Kidney tubule cell (primary cell): ENCODE measurements at regions not wholly inside any gene's neighbourhood (a gene's known extent, or its start where the extent isn't known, plus 50 kb on each side); places are given as distances from the start of the nearest gene placed in this dataset.

Experiments
- DNase-seq: peaks from one replicate; pipeline ENCODE4 v3.0.0-alpha.2; 2018; ENCODE audit warnings: low spot score

GRCh38 chr5:31098811-31099210, 94.7 kb upstream of the CDH6 start:
- no peak for DNase-seq

DNA sequence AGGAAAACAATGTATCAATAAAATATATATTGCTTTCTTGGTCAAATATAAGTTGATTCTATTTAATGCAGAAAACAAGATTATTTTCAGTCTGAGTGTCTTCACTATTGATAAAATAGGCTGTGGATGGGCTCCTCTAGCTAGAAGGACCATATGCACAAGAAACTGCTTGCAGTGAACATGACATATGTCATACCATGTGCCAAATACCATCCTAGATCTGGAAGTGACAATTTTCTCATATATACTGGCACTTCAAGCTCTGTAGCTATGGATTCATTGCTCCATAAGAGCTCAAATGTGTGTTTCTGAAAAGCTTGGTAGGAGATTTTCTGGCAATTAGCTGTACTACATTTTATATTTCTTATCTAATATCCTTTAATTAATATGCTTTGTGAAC, 95.6 kb upstream of the CDH6 start:
- DNase-seq: no peak

DNA sequence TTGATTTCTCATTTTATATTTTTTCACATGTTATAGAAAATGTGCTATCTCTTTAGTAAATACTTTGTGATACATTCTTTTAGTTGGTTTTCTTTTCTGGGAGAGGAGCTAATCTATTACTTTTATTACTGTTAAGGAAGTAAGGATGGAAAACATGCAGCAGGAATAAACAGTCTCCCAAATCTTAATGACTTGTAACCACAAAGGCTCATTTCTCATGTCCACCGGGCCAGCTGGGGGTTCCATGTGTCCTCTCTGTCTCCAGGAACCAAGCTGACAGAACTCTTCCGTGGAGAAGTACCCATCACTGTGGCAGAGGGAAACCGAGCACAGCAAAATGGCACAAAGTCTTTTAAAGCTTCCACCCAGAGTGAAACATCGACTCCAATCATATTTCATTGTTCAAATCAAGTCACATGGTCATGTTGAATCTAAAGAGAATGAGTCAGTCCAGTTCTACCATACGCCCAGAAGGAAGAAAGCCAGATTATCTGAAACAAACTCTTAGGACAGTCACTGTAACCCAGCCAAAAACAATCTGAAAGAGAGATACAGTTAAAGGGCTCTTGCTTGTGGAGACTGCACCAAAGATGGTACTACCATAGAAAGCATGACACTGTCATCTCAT, 97.1 kb upstream of the CDH6 start:
- peak; percentile 31 for DNase-seq

DNA sequence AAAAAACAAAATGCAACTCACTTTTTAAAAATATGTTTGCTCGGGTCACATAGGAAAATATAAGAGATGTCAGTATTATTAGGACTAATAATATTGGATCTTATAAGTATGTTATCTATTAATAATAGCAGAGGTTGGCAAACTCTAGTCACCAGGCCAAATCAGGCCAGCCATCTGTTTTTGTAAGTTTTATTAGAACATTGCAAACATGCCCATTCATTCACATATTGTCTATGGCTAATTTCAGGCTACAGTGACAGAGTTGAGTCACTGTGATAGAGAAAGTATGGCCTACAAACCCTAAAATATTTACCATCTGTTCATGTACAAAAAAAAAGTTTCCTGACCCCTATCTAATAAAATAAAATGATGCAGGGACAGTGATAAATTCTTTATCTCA, 97.7 kb upstream of the CDH6 start:
- no peak for DNase-seq

GRCh38 chr5:31091501-31091900, 102.0 kb upstream of the CDH6 start:
- DNase-seq: no peak

GRCh38 chr5:31090467-31090866, 103.0 kb upstream of the CDH6 start:
- DNase-seq: no peak

GRCh38 chr5:31086839-31087415, 106.6 kb upstream of the CDH6 start:
- no peak for DNase-seq

DNA sequence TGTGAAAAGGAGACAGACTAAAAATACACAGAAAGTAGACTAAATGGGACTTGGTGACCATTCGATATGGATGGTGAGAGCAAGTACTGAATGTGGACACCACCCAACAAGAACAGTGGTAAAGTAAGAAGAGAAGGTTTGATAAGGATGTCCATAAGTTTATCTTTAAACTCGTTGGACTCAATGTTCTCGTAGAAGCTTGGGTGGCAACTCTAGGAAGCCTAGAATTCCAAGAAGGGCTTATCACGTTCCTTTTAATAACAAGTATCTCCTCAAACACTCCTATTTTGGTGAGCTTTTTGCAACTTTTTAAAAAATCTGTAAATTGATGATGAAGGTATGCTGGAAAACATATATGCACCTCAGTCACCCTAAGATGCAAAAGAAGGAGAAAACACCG, 108.6 kb upstream of the CDH6 start:
- no peak for DNase-seq

- DNase-seq: no peak
These were observed 110.1 kb upstream of the CDH6 start for GRCh38 chr5:31083364-31083763.

DNA sequence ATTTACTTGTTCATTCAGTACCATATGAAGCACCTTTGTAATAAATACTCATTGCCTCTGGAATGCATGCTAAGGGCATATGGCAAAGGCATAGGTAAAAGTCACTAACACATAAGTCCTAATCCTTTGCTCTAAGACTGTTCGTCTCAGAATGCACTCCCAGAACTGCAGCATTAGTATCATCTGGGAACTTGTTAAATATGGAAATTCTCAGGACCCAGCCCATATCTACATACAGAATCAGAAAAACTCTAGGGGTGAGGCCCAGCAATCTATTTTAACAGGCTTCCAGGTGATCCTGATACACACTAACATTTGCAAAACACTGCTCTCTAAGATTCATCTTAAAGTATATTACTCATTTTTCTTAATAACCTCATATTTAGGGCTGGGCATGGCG, 113.8 kb upstream of the CDH6 start:
- no peak for DNase-seq

DNA sequence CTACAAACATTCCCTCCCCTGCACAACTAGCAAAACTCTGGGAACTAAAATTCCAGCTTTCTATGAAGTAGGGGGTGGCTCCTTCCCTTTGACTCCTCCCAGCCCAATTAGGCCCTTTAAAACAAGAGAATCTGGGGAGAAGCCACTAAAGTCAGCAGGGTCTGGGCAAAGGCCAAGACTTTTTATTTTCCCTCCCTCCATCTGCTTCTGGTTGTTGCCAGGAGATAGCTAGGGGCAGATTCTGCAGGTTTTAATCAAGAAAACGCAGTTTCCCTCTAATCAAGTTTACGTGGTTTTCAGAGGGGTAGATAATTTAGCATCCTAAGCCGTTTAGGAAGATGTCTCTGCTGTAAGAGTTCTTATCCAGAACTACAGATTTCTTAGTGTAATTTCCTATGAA, 114.5 kb upstream of the CDH6 start:
- DNase-seq: no peak

DNA sequence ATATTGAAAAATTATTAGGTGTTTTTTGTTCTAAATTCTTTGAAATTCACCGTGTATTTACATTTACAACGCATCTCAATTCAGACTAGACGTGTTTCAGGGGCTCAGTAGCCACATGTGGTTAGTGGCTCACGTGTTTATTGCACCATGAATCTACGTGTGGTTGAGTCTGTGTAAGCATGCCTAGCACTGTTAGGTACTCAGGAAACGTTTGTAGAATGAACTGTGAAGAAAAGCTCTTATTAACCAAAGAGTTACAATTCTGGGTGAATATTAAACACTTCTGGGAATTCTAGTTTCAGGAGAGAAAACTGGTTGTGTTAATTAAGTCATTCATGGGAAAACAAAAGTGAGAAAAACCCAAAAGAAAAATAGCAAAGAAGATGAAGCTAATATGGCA, 117.5 kb upstream of the CDH6 start:
- DNase-seq: peak; percentile 20

GRCh38 chr5:31068287-31068686, 125.2 kb upstream of the CDH6 start:
- no peak for DNase-seq

GRCh38 chr5:31066655-31067328, 126.7 kb upstream of the CDH6 start:
- peak; percentile 20 for DNase-seq

DNA sequence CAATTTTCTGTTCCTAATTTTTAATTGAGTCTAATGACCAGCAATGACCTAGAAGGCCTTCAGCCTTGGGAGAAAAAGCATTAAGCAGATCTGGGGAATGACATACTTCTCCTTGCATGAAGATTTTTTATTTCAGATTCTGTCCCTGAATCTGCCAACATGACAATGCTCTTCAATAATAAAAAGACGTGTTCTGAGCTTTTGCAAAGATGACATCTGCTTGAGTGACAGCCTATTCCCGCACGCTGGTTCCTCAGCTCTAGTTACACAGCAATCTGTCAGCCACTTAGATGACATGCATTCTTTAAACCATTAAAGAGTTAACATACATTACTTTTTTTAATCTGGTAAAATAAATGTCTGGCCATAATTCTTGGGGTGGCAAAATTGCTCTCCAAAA, 129.3 kb upstream of the CDH6 start:
- DNase-seq: no peak

- no peak for DNase-seq
These were observed 130.4 kb upstream of the CDH6 start for GRCh38 chr5:31062902-31063580.

GRCh38 chr5:31059889-31060288, 133.6 kb upstream of the CDH6 start:
- no peak for DNase-seq

GRCh38 chr5:31054453-31054852, 139.0 kb upstream of the CDH6 start:
- peak; percentile 13 for DNase-seq

DNA sequence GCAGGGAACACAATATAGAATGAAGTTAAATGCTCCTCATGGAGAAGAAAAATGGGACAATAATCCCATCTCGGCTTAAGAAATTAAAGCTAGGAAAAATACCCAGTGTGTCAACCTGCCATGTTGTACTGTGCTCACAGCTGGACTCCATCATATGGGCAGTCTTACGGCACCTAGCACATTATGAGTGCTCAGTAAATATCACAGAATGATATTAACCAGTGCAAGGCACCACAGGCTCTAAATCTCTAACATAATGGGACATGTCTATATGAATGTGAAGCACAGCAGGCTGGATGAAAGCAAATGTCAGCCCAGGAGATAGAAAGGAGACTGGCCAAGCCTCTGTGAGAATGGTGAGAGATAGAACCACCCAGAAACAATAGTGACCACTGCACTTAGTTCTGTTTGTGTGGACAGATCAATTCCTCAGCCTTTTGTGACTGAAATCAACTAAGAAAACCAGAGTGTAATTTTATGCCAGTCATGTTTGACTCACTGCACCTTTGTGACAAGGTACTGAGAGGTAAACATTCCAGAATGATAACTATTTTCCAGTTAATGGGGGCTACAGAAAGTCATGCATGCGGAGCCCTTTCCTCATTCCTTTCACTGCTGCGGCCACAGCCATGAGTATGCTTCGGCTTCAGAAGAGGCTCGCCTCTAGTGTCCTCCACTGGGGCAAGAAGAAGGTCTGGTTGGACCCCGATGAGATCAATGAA, 140.4 kb upstream of the CDH6 start:
- DNase-seq: peak; percentile 91

- no peak for DNase-seq
These were observed 142.2 kb upstream of the CDH6 start for GRCh38 chr5:31051316-31051715.

- DNase-seq: peak; percentile 44
These were observed 143.4 kb upstream of the CDH6 start for GRCh38 chr5:31049936-31050704.

DNA sequence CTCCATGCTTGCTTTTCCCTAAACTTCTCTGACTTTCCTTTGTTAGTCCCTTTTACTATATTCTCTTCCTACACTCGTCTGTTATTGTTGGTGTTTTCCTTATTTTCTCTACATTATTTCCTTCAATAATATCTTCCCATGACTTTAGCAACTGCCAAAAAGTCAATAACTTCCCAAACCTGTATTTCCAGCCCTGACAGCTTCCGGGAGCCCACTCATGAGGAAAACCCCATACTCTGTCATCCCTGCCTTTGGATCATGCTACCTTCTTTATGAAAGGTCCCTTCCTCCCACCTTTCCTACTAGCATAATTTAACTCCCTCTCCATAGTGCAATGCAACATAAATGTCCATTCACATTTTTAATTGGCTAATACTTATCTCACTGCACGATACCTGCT, 144.0 kb upstream of the CDH6 start:
- DNase-seq: no peak
